GM19025 (cell line): ENCODE measurements at regions not wholly inside any gene's neighbourhood (a gene's known extent, or its start where the extent isn't known, plus 50 kb on each side); places are given as distances from the start of the nearest gene placed in this dataset.
"Not testable (repeated sequence)": the region's sequence is repeated elsewhere in the genome, so short reads cannot be mapped to it uniquely, and the experiment has no call there.

Experiments
- ATAC-seq: cut with Tn5 transposase; IDR thresholded peaks from one replicate; pipeline ENCODE4 v1.9.1; 2021; ENCODE audit warnings: mild to moderate bottlenecking, low read depth, moderate library complexity; ENCODE audit not compliant: unreplicated experiment

- not testable (repeated sequence) for ATAC-seq
Observed at GRCh38 chr4:164262508-164262907, 491.4 kb upstream of the SMIM31 start.

- not testable (repeated sequence) for ATAC-seq
Observed at GRCh38 chr4:164277414-164277813, 476.5 kb upstream of the SMIM31 start.

GRCh38 chr4:164287173-164287572, 466.8 kb upstream of the SMIM31 start:
- ATAC-seq = no peak

- ATAC-seq = no peak
Observed at GRCh38 chr4:164288578-164288977, 465.4 kb upstream of the SMIM31 start.

GRCh38 chr4:164293203-164293602, 460.7 kb upstream of the SMIM31 start:
- no peak for ATAC-seq

- ATAC-seq = no peak
Observed at GRCh38 chr4:164293743-164294142, 460.2 kb upstream of the SMIM31 start.

GRCh38 chr4:164301430-164301829, 452.5 kb upstream of the SMIM31 start:
- ATAC-seq = no peak

- ATAC-seq = no peak
Observed at GRCh38 chr4:164304101-164304639, 449.8 kb upstream of the SMIM31 start.

GRCh38 chr4:164304861-164305260, 449.1 kb upstream of the SMIM31 start:
- no peak for ATAC-seq

- no peak for ATAC-seq
Observed at GRCh38 chr4:164307262-164307661, 446.7 kb upstream of the SMIM31 start.

- ATAC-seq = no peak
Observed at GRCh38 chr4:164312671-164313070, 441.3 kb upstream of the SMIM31 start.

GRCh38 chr4:164313853-164314252, 440.1 kb upstream of the SMIM31 start:
- no peak for ATAC-seq

- ATAC-seq = no peak
Observed at GRCh38 chr4:164318350-164318749, 435.6 kb upstream of the SMIM31 start.

- ATAC-seq = no peak
Observed at GRCh38 chr4:164319688-164320087, 434.2 kb upstream of the SMIM31 start.

- ATAC-seq = no peak
Observed at GRCh38 chr4:164320847-164321246, 433.1 kb upstream of the SMIM31 start.

GRCh38 chr4:164326056-164326455, 427.9 kb upstream of the SMIM31 start:
- no peak for ATAC-seq

- ATAC-seq = no peak
Observed at GRCh38 chr4:164337219-164337944, 416.5 kb upstream of the SMIM31 start.

- no peak for ATAC-seq
Observed at GRCh38 chr4:164343472-164343976, 410.4 kb upstream of the SMIM31 start.

- no peak for ATAC-seq
Observed at GRCh38 chr4:164345756-164346155, 408.2 kb upstream of the SMIM31 start.

- no peak for ATAC-seq
Observed at GRCh38 chr4:164350061-164350460, 403.9 kb upstream of the SMIM31 start.

GRCh38 chr4:164350716-164351115, 403.2 kb upstream of the SMIM31 start:
- ATAC-seq = not testable (repeated sequence)

- ATAC-seq = no peak
Observed at GRCh38 chr4:164357957-164358356, 396.0 kb upstream of the SMIM31 start.
